HPDE6-E6E7 (cell line): ENCODE measurements at regions not wholly inside any gene's neighbourhood (a gene's known extent, or its start where the extent isn't known, plus 50 kb on each side); places are given as distances from the start of the nearest gene placed in this dataset.

Source experiments
- DNase-seq: peaks from one replicate; pipeline ENCODE4 v3.0.0; 2011; ENCODE audit warnings: missing footprints; ENCODE audit errors: extremely low spot score

DNA sequence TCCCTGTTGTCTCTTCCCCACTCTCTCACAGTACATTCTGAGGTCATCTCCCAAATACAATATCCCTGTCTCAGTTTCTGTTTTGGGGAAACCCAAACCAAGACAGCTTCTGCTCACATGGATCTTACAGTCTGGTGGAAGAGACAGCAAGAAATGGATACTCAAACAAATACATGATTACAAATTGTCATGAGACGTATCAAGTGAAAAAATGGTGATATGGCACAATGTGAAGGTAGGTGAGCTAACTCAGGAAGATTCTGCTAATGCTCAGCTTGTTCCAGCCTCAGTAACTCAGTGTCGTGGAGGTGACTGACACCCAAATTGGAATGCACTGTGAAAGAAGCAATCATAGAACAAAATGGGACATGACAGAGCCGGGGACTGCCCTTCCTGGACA, 68.3 kb downstream of the CHST1 start:
- DNase-seq: no peak

DNA sequence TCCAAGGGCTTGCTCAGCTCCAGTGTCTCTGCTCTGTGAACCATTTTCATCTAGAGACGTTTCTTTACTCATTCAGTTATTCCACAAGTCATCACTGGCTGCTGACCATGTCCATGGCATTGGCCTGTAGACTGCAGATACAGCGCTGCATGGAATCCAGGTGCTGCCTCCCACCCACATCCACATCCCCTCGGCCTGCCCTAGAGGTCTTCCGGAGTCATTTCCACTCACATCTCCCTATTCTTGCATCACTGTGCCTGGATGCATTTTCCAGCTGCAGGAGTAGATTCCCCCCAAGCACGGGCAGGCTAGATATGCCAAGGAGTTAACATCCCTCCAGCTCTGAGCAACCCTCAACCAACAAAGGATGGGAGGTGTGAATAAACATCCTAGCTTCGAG, 68.9 kb downstream of the CHST1 start:
- DNase-seq: no peak

DNA sequence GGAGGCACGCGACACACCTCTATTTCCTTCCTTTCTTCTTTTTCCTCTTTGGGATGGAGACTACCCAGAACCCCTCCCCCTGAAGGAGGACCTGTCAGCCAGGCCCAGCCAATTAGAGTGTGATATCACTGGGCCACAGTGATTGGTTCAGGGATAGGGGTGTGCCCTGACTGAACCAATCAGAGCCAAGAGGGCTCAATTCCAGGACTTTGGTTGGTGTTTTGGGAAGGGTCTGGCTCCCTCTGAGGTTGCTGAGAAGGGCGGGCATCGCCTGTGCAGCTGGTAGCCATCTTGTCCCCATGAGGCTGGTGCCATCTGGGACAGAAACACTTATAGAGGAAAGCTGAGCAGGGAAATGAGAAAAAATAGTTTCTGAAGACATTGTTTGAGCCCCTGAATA, 71.4 kb downstream of the CHST1 start:
- DNase-seq: no peak

DNA sequence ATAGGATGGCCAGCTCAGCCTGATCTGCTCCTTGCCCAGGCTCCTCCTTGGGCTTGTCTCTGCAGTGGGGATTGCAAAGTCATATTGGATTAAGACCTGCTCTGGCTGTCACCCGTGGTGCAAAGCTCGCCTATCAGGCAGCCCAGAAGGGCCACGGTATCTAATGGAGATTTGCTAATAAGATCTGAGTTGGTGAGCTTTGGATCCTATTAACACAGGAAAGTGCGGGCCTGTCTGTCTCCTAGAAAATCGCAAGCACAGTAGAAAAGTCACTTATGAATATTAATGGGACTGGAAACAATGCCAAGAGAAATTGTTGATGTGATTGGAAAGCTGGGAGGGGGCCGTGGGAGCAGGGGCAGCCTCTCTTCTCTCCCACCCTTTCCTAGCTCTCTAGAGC, 72.8 kb downstream of the CHST1 start:
- no peak for DNase-seq

DNA sequence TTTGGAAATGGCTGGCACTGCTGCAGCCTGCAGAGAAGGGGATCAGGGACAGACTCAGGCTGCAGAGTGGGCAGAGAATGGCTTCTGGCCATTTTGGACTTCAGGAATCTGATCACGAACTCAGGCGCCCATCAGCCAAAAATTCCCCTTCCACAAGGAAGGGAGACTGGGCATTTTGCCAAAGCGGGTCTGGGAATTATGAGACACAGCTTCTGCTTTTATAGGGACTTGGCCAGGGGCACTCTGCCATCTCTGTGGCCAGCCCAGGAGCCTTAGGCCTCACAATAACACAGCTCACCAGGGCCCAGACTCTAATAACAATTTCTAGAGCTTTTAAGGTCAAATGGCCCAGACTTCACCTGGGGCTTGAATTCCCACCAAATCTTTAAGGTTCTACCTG, 74.7 kb downstream of the CHST1 start:
- DNase-seq: no peak

DNA sequence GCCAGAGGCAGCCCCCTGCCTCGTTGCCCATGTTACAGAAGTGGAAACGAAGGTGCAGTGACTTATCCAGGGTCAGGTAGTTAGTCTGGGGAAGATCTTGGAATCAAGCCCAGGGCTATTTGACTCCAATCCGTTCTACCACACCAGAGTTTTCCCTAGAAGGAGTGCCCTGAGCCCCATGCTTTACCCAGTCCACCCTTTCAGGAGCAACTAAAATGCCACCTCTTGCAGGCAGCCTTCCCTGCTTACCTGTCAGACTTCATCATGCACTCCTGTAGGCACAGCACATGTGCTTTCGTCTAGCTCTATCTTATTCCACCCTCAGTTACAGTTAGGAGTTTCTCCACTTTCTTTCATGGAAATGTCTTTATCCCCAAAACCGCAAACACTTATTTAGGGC, 80.2 kb downstream of the CHST1 start:
- DNase-seq: no peak

DNA sequence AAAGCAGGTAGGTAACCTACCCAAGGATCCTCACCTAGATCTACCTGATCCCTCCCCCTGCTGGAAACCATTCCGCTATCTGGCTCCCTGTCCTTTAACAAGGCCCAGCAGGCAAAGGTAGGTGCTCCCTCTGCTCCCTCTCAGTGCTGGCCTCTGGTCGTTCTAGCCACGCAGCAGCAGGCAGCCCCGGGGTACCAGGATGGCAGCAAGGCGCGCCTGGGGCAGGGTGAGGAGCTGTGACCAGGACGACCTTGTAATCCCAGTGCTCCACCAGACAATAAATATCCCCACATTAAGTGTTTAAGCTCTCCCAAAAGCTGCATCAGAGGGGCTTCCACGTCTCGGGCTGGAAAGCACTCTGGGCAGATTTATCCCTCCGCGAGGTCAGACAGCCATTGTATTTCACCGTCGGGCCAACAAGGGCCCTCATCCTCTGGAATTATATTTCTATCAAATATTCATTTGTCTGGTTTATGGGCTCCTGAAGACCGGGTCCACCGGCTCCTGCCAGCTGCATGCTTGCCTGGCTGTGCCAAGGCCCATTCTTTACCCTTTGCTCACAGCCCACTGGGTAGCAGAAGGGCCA, 81.3 kb downstream of the CHST1 start:
- DNase-seq: no peak

DNA sequence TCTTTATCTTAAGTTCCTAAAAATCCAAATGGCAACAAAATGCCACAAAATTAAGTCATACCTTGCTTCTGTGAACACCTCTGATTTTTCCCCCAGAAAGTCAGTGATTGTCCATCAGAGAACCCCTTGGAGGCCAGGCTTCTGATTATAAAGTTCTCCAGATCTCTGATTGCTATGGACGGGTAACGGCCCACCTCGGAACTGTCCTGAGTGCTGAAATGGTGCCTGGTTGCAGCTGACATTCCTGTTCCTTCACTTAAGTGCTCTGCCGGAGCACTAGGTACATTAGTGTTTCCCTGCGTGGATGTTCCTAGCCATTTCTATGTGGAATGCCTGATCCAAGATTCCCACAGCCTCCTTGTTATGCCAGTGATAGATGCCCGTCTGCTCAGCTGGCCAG, 85.0 kb downstream of the CHST1 start:
- peak; percentile 14 for DNase-seq

DNA sequence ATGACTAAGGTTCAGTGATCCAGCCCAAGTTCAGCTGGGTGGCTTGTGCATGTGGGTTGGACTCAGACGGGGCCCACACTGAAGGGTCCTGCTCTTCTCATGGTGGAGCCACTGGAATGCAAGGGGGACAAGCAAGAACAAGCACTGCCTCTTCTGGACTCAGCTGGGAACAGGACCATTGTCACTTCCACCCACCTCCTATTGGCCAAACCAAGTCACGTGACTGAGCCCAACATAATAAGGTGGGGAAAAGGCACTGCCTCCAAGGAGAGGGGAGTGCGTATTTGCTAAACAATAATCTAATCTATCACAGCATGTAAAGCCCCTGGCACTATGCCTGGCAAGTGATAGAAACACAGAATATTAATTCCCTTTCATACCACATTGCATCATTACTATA, 87.1 kb downstream of the CHST1 start:
- DNase-seq: no peak

DNA sequence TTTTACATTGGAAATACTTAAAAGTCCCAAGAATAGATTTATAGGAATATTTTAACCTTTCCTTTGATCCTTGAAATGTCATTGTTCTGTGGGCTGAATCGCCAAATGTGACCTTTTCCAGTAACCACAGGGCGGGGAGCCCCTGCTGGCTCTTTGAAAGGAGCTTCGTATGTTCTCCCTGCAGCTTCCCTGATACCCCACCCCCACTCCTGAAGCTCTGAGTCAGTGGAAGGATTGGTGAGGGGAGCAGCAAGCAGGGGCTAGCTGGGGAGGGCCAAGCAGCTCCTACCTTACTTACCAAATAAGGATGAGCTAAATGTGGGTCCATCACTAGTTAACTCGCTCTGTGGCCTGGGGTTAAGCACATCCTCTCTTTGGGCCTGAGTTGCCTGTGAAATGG, 87.7 kb downstream of the CHST1 start:
- DNase-seq: no peak

DNA sequence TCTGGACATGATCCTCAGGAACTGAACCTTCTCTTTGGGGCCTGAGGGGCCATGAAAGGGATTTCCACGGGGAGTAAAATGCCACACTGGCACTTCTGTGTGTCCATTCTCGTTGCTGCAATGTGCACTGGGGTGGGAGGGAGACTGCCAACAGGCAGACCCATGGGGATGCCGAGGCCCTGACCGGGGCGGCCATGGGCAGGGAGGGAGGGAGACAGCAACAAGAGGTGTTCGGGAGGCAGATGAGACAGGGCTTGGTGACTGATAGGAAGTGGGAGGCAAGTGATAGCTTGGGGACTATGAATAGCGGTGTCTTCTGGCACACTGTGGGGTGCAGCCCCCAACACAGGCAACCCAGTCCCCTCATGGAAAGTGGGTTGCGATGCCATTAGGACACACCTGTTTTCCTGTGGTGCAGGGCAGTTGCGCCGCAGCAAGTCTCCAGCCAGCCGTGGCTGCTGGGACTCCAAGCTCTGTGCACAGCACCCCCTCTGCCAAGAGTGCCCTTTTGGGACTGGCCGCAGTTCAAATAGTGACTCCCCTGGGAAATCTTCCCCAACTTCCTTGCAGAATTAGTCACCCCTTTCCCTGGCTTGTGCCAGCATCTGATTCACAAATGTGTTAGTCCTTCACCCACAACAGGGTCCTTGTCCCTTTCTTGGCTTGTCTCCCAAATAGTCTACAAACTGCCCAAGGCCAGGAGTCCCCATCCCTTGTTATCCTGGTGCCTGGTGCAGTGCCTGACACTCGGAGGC, 88.8 kb downstream of the CHST1 start:
- no peak for DNase-seq

DNA sequence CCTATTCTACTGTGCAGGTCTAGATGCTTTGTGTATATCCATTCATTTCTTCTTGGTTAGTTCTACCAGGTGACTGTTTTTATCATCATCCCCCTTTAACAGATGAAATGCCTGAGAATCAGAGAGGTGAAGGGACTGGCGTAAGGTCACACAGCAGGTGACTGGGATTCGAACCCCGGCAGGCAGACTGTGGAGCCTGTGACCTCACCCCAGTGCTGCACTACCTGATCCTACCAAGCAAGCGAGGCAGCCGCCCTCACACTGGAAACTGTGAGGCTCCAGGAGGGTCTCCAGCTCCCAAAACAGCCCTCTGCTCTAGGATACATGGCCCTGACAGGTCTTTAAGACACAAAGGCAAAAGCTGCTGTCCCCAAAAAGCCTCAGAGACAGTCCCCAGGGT, 91.7 kb downstream of the CHST1 start:
- DNase-seq: no peak

DNA sequence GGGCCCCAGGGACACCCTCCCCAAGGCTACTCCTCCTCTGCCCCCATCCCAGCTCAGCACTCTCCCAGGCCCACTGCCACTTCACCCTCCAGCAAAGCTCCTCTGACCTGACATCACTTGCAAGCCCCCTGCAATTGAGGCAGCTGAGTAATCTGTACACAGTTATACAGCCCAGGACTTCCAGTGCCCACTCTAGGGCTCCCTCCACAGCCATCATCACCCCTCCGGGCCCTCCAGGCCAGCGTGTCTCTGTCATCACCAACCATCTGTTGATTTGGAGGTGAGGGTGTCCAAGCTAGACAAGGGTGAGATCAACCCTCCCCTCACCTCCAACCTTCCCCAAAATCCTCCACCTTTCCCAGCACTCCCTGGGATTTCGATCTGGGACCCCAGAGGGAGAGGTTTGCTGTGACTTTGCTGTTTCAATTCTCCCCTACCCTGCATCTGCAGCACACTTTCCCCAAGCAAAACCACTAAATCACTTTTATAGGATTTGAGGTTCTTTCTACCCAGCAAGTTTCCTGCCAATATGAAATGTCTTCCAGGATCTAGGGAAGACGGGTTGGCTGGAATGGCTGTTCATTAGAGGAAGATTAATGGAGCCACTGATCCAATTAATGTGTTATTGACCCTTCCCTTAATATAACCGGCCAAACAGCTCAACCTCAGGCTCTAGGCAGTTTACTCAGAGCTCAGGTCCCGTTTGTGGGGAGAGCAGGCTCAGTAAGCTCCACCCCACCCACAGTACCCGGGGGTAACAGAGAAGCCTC, 92.9 kb downstream of the CHST1 start:
- DNase-seq: no peak

DNA sequence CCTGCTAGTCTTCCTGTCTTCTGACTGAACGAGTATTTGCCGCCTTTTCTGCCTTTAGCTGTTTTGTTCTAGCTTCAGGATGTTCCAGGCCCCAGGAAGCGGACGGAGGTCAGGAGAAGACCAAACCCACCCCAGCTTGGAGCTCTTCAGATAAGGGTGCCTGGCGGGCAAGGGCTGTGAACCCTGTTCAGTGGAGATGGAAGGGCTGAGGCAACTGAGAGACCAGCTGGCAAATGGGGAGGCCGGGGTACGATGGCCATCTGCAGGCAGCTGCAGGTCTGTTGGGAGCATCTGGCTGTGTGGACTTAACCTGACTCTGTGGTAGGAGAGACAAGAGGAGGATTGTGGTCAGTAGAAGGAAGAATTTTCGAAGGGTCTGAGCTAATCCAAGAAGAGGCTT, 95.6 kb downstream of the CHST1 start:
- DNase-seq: no peak

DNA sequence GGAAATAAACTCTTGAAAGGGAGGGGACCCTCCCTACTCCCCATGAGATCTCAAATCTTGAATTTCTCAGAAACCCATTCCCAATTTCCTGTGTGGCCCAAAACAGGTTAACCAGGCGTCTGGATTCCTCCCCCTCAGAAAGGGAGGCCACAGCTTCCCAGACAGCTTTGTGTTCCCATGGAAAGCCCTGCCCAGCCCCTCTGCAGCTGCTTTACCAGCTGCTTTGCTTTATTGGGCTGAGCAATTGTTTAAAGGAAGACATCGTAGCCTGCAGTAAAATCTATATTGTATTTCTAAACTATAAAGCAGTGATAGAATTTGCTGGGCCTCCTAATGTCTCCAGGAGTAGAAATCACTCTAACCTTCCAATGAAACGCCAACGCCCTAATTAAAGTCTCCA, 97.4 kb downstream of the CHST1 start:
- no peak for DNase-seq

DNA sequence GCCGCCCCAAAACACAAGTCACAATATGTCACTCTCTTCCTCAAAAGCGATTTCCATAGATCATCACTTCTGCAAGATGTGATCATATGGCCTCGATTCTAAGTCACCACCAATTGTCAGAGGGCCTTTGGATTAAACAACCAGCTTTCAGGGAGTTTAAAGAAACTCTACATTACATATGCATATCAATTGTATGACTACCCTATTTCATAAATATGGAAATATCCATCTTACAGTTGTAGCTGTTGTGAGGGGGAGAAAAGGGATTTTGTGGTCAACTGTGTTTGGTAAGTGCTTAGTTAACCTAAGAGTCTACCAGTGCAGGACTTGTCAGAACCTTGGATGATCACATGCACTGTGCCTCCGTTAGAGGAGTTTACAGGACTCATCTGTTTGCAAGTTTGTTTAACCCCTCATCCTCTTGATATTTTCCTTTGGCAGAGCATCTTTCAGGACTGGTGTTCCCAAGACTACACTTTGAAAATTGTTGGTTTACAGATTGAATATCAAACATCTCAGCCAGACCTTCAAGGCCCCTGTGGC, 99.9 kb downstream of the CHST1 start:
- no peak for DNase-seq

DNA sequence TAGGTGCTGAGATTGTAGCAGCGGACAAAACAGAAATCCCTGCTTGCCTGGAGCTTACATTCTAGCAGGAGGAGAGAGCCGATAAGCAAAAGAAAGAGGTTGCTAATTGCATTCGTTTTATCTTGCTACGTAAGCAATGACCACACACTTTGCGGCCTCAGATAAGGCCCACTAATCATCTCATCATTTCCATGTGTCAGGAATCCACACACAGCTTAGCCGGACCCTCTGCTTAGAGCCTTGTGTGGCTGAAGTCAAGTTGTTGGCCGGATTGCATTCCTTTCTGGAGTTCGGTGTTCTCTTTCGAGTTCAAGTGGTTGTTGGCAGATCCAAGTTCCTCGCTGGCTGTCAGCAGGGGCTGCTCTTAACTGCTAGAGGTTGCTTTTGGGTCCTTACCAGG, 101.6 kb downstream of the CHST1 start:
- no peak for DNase-seq

DNA sequence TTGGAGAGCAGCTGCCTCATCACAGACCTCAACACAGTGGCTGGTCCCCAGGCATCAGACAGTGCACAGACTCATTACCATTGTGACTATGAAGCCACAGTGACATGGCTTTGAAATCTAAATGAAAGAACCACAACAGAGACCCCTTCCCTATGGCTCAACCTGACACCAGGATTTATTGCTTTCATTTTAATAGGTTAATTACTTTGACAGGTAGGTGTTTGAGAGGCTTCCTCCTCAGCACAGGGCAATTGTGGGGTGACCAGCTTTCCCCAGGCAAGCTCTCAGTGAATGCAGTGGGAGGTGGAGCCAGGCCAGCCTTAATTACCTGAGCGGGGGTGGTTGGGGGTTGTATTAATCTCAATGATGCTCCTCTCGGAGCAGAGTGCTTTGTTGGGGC, 102.3 kb downstream of the CHST1 start:
- DNase-seq: no peak

DNA sequence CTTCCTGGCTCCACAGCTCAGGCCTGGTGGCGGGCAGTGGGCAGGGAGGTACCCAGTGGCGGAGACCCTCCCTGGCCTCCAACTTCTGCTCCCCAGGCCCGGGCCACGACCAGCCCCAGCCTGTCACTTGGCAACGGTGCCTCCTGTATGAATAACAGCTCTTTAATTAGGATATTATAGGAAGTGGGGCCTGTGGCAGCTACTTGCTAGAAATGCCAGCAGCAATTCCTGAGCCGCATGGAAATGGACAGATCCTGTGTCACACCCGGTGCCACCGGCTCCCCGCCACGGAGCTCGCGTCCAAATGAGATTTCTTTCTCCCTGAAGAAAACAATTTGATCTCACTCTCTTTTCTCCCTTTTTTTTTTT, 104.5 kb downstream of the CHST1 start:
- DNase-seq: no peak

DNA sequence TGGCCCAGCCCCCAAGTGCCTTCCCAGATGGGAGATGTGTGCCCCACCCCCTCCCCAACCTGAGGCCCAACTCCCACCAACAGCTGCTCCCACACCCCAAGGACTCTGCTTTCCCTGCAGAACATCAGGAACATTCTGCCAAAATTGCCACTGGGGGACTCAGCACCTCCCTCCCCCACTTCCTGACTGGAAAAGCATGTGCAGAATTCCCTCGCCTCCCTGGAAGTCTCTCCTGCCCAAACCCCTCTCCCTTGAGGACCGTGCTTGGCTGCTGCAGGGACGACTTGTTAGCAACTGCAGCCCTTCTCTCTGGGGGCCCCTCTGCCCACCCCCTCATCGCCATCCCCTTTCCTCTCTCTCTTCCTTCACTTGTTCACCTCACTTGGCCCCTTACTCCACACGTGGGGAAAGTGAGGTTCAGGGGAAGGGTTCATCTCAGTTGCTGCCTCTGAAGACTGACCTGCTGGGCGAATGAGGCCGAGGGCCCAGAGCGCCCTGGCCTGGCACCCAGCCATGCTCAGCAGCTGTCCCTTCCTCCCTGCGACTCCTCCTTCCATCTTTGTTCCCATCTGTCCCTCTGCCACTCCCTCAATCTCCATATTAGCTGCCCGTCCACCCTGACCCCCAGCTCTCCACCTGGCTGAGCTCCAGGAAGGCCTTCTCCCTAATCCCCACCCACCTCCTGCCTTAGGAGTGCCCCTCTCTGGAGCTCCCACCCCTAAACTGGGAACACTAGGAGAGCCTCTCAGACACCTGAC, 105.1 kb downstream of the CHST1 start:
- no peak for DNase-seq

DNA sequence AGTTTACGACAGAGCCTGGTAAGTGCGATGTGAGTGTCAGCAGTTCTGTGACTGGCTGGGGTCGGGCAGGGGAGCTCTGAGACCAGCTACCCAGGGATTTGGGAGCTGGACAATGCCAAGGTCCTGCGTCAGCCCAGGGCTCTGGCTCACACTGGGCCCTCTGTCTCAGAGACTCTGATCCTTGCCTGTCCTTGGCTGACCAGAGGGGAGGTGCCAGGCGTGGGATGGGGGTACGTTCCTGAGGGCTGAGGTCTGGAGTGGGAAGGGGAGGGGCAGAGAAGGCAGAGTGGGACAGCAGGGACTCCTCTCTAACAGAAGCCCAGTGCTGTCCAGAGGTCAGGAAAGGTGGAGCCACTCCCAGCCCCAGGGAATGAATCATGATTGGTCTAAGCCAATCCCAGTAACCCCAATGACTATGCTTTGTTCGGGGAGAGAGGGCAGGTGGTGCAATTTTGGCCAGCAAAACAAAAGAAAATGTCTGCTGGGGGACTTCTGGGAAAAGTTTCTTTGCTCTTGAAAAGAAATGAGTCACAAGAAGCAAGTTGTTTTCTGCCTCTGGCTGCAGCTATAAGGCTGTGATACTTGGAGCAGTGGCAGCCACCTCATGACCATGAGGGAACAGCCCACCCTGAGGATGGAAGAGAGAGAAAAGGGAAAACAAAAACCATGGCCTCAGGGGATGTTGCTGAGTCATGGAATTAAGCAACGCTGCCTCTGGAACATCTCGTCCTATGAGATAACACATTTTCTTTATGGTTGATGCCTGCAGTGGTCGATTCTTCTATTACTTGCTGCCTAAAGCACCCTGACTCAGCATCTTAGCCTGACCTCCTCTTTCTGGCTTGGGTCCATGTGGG, 108.3 kb downstream of the CHST1 start:
- no peak for DNase-seq
